GM12891 (cell line): ENCODE measurements at regions not wholly inside any gene's neighbourhood (a gene's known extent, or its start where the extent isn't known, plus 50 kb on each side); places are given as distances from the start of the nearest gene placed in this dataset.

Experiments used
- PAX5 ChIP-seq: IDR thresholded peaks from 2 replicates; pipeline ENCODE4 v1.6.1; 2011; ENCODE audit warnings: low read length, moderate library complexity, mild to moderate bottlenecking; ENCODE audit not compliant: insufficient read depth, severe bottlenecking
- POLR2A ChIP-seq: IDR thresholded peaks from 2 replicates; pipeline ENCODE4 v1.6.1; 2011; ENCODE audit warnings: low read depth, low read length, control low read depth
- POLR2AphosphoS5 ChIP-seq: IDR thresholded peaks from 2 replicates; pipeline ENCODE4 v1.6.1; 2011; ENCODE audit warnings: low read depth, low read length, control low read depth
- POU2F2 ChIP-seq: IDR thresholded peaks from 2 replicates; pipeline ENCODE4 v1.6.1; 2011; ENCODE audit warnings: low read depth, mild to moderate bottlenecking, control low read depth, low read length, moderate library complexity
- TAF1 ChIP-seq: IDR thresholded peaks from 2 replicates; pipeline ENCODE4 v1.6.1; 2011; ENCODE audit warnings: low read depth, low read length, control low read depth

DNA sequence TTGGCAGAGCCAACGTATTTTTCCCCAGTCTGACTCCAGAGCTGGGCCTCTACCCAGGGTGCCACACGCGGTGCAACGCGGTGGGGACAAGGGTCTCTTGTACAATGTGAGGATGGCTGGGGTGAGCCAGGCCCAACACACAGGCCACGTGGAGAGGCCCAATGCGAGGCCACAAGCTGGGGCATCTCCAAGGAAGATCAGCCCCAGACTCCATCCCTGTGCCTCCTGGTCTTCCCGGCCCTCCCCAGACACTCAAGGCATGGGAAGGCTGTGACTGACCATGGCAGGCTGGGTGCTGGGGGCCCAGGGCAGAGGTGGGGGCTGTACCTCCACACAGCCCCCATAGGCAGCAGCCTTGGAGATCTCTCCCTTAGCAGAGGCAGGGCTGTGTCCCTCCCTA, 135.3 kb upstream of the FAM20C start:
- TF ChIP-seq POLR2AphosphoS5 (no peak), POLR2A (no peak), TAF1 (no peak), POU2F2 (no peak), PAX5 (no peak)
